A549 (cell line): ENCODE measurements at regions not wholly inside any gene's neighbourhood (a gene's known extent, or its start where the extent isn't known, plus 50 kb on each side); places are given as distances from the start of the nearest gene placed in this dataset.

Experiments
- ATAC-seq, 2 experiments: fragments of 200-7000 bp in 1 of 2; fragments of >200 bp in 1 of 2; cut with Nextera tagmentation in 1 of 2; cut with Tn5 transposase in 1 of 2; 3 replicates each; pipeline versions ENCODE4 v1.8.0 to v1.9.1; 2018 to 2020; ENCODE audit warnings: mild to moderate bottlenecking in 1 of 2, moderate library complexity in 1 of 2
- CTCF ChIA-PET: fragments of 300-600 bp; sonication (Branson Sonifier 250); formaldehyde crosslinking; extraction: SDS; loops from one replicate; lab custom pipeline; 2021; ENCODE audit warnings: antibody characterized with exemption, inconsistent platforms; lab: Yijun Ruan, JAX
- POLR2A ChIA-PET: fragments of 350-600 bp; formaldehyde crosslinking; extraction: SDS; loops from one replicate; lab custom pipeline; 2021; ENCODE audit warnings: antibody characterized with exemption, inconsistent platforms; lab: Yijun Ruan, JAX
- DNase-seq, 2 experiments: peaks; one replicate each; pipeline versions ENCODE4 v3.0.0 to v3.0.0-alpha.2; 2011 to 2016; ENCODE audit warnings: low read depth in 1 of 2, low spot score in 1 of 2
- FAIRE-seq: peaks from 2 replicates; lab custom pipeline; 2011; peaks lifted over from hg19 to GRCh38; lab: Jason Lieb, UNC
- H3K27ac ChIP-seq, 2 experiments: fragments of >200 bp; sonication (Bioruptor Twin); formaldehyde crosslinking; 3 replicates each; pipeline ENCODE4 v1.5.1; 2016 to 2017
- H3K4me1 ChIP-seq: fragments of >200 bp; sonication (Bioruptor Twin); formaldehyde crosslinking; 3 replicates; pipeline ENCODE4 v1.6.1; 2016
- H3K4me2 ChIP-seq: fragments of >200 bp; sonication (Bioruptor Twin); formaldehyde crosslinking; 3 replicates; pipeline ENCODE4 v1.6.1; 2016
- H3K4me3 ChIP-seq: fragments of >200 bp; sonication (Bioruptor Twin); formaldehyde crosslinking; 3 replicates; pipeline ENCODE4 v1.5.1; 2016
- H3K9me3 ChIP-seq: fragments of >200 bp; sonication (Bioruptor Twin); formaldehyde crosslinking; 3 replicates; pipeline ENCODE4 v1.6.1; 2016
- CHD4 ChIP-seq: fragments of 200-600 bp; sonication (generic); IDR thresholded peaks from 2 replicates; pipeline ENCODE4 v1.6.1; 2016; ENCODE audit warnings: antibody characterized with exemption, mild to moderate bottlenecking, borderline replicate concordance
- FOSL2 ChIP-seq, 2 experiments: fragments of 450-650 bp in 1 of 2; fragments of >200 bp in 1 of 2; sonication (Bioruptor Twin) in 1 of 2; formaldehyde crosslinking; IDR thresholded peaks; 2 replicates each; pipeline versions ENCODE4 v1.5.0 to v1.6.1; 2016 to 2020; ENCODE audit warnings: mild to moderate bottlenecking in 1 of 2, moderate library complexity in 1 of 2
- GATA3 ChIP-seq: IDR thresholded peaks from 2 replicates; pipeline ENCODE4 v1.6.1; 2012; ENCODE audit warnings: borderline replicate concordance
- HDAC2 ChIP-seq: fragments of 200-600 bp; sonication (generic); IDR thresholded peaks from 2 replicates; pipeline ENCODE4 v1.6.1; 2016
- HOXB13 ChIP-seq: fragments of 250-450 bp; sonication (Bioruptor Pico); IDR thresholded peaks from 2 replicates; pipeline ENCODE4 v1.5.0; 2020; ENCODE audit warnings: low read depth, mild to moderate bottlenecking, moderate library complexity
- HOXB5 ChIP-seq: fragments of 250-450 bp; sonication (Bioruptor Pico); IDR thresholded peaks from 2 replicates; pipeline ENCODE4 v1.5.0; 2020; ENCODE audit warnings: mild to moderate bottlenecking, moderate library complexity
- JUN ChIP-seq, 2 experiments: fragments of >200 bp; sonication (Bioruptor Twin); formaldehyde crosslinking; IDR thresholded peaks; 2 replicates in 1 of 2; 3 replicates in 1 of 2; pipeline ENCODE4 v1.6.1; 2016 to 2017
- MAZ ChIP-seq: fragments of 150-350 bp; IDR thresholded peaks from 2 replicates; pipeline ENCODE4 v1.6.1; 2014; ENCODE audit warnings: antibody characterized with exemption, low read depth, low read length, borderline replicate concordance
- NFE2L2 ChIP-seq: fragments of 150-350 bp; conservative IDR thresholded peaks from 2 replicates; pipeline ENCODE4 v1.6.1; 2014; ENCODE audit warnings: low read length
- PHF8 ChIP-seq: fragments of 200-600 bp; sonication (generic); IDR thresholded peaks from 2 replicates; pipeline ENCODE4 v1.6.1; 2016; ENCODE audit warnings: low read depth, mild to moderate bottlenecking, antibody characterized with exemption, moderate library complexity, borderline replicate concordance
- POLR2A ChIP-seq: IDR thresholded peaks from 2 replicates; pipeline ENCODE4 v1.6.1; 2012; ENCODE audit warnings: mild to moderate bottlenecking, low read length
- RARB ChIP-seq: fragments of 250-450 bp; sonication (Bioruptor Pico); IDR thresholded peaks from 2 replicates; pipeline ENCODE4 v1.8.0; 2021; ENCODE audit warnings: mild to moderate bottlenecking, moderate library complexity
- RCOR1 ChIP-seq: fragments of 150-350 bp; IDR thresholded peaks from 2 replicates; pipeline ENCODE4 v1.6.1; 2014; ENCODE audit warnings: antibody characterized with exemption, low read length, low read depth
- RFX5 ChIP-seq: fragments of 450-650 bp; IDR thresholded peaks from 2 replicates; pipeline ENCODE4 v1.7.1; 2014; ENCODE audit warnings: antibody characterized with exemption, mild to moderate bottlenecking, moderate library complexity
- TFCP2L1 ChIP-seq: fragments of 250-450 bp; sonication (Bioruptor Pico); IDR thresholded peaks from 2 replicates; pipeline ENCODE4 v1.5.0; 2021; ENCODE audit warnings: mild to moderate bottlenecking
- ZFP36 ChIP-seq: fragments of 450-650 bp; IDR thresholded peaks from 2 replicates; pipeline ENCODE4 v1.6.1; 2014; ENCODE audit warnings: borderline replicate concordance; ENCODE audit not compliant: partially characterized antibody
- ZNF302 ChIP-seq: fragments of 250-450 bp; sonication (Bioruptor Pico); IDR thresholded peaks from 2 replicates; pipeline ENCODE4 v1.9.0; 2021; ENCODE audit warnings: inconsistent platforms, mild to moderate bottlenecking, moderate library complexity
- ZSCAN20 ChIP-seq: fragments of 250-450 bp; sonication (Bioruptor Pico); IDR thresholded peaks from 2 replicates; pipeline ENCODE4 v1.8.0; 2022; ENCODE audit warnings: mild to moderate bottlenecking, moderate library complexity
- WGBS: methylation state at CpG from one replicate; pipeline ENCODE4 v1.1.6; 2017; ENCODE audit errors: missing lambda C conversion rate; 5-methylcytosine and 5-hydroxymethylcytosine counted together
- TF ChIP-seq, protein P1 (sequence below): fragments of 450-650 bp; IDR thresholded peaks from 2 replicates; pipeline ENCODE4 v1.6.1; 2014; ENCODE audit warnings: antibody characterized with exemption
- TF ChIP-seq, protein P2 (sequence below): fragments of >200 bp; sonication (Bioruptor Twin); formaldehyde crosslinking; IDR thresholded peaks from 3 replicates; pipeline ENCODE4 v1.5.1; 2016
- TF ChIP-seq, protein P3 (sequence below): fragments of 150-350 bp; IDR thresholded peaks from 2 replicates; pipeline ENCODE4 v1.6.1; 2014; ENCODE audit warnings: low read depth, mild to moderate bottlenecking, low read length
- TF ChIP-seq, protein P4 (sequence below): fragments of >200 bp; sonication (Bioruptor Twin); formaldehyde crosslinking; IDR thresholded peaks from 3 replicates; pipeline ENCODE4 v1.6.1; 2016

DNA sequence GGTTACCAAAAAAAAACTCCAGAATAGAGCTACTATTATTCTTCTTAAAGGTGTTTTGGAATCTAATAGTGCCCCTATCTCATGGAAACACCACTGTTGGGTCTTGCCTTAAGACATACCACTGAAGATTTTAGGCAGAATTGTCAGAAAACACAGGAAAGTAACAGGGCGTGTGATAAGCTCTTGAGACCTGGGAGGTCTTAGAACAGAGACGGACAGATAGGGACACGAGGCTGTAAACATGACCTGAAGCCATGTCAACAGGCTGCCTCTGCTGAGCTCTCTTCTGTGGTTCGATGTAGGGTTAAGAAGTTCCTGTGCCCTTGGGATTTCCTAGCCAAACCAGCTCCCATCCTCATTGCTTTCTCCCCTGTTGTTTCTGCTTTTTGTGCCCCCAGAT lies 69.3 kb downstream of the CTSL start:
- peaks cover 51% of the 10 kb centered on the region for H3K4me1 ChIP-seq
- ChIA-PET POLR2A (interaction anchor here (2.0 kb wide), 1 partner anchor 69 kb away, joined by 7 read pairs; the partner anchor contains the start of gene CTSL), CTCF (interaction anchor here (1.0 to 15.5 kb wide), 2 partner anchors 16 to 116 kb away, joined by 4 to 150 read pairs; no protein-coding TSS in a partner anchor)
- 82% methylated on average over 4 of the region's 4 CpGs for WGBS
- DNase-seq (no peak), ATAC-seq (no peak), FAIRE-seq (no peak)
- H3K9me3 ChIP-seq = no peaks in the 10 kb centered on the region
- no peak for TF ChIP-seq CHD4
- TF ChIP-seq, protein P1, sequence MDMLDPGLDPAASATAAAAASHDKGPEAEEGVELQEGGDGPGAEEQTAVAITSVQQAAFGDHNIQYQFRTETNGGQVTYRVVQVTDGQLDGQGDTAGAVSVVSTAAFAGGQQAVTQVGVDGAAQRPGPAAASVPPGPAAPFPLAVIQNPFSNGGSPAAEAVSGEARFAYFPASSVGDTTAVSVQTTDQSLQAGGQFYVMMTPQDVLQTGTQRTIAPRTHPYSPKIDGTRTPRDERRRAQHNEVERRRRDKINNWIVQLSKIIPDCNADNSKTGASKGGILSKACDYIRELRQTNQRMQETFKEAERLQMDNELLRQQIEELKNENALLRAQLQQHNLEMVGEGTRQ = no peak
- no peak for TF ChIP-seq NFE2L2
- no peak for TF ChIP-seq PHF8
- no peak for TF ChIP-seq TFCP2L1 (CRISPR knock-in tag)
- TF ChIP-seq HOXB13 = no peak
- no peak for TF ChIP-seq MAZ
- H3K4me3 ChIP-seq = no peak overlapping the region
- peak overlapping the region; percentile 92 to 94; a peak in 4 of 6 replicates for H3K27ac ChIP-seq
- no peak overlapping the region for H3K4me2 ChIP-seq

DNA sequence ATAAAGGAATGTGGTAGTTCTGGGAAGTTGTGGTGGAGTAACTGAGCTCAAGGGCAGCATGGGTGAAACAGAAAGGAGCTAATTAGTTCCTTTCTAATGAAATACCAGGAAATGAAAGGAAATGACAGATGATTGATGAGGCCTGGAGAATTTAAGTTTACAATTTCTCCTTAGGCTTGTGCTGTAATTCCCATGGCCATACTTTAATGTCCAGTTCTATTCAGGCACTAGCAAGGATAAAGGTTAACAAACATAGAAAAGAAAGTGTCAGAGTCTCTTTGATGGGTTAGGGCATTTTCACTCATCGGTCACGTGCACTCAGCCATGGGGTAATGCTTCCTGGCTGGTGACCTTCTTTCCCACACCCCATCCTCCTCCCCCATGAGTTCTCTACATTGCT lies 70.3 kb downstream of the CTSL start:
- Histone ChIP-seq H3K4me1 (peaks cover 48% of the 10 kb centered on the region), H3K4me3 (no peak overlapping the region), H3K9me3 (no peaks in the 10 kb centered on the region), H3K4me2 (no peak overlapping the region), H3K27ac (peak overlapping the region in 1 of 2 experiments; percentile 92; a peak in 3 of 6 replicates)
- TF ChIP-seq, protein P2, sequence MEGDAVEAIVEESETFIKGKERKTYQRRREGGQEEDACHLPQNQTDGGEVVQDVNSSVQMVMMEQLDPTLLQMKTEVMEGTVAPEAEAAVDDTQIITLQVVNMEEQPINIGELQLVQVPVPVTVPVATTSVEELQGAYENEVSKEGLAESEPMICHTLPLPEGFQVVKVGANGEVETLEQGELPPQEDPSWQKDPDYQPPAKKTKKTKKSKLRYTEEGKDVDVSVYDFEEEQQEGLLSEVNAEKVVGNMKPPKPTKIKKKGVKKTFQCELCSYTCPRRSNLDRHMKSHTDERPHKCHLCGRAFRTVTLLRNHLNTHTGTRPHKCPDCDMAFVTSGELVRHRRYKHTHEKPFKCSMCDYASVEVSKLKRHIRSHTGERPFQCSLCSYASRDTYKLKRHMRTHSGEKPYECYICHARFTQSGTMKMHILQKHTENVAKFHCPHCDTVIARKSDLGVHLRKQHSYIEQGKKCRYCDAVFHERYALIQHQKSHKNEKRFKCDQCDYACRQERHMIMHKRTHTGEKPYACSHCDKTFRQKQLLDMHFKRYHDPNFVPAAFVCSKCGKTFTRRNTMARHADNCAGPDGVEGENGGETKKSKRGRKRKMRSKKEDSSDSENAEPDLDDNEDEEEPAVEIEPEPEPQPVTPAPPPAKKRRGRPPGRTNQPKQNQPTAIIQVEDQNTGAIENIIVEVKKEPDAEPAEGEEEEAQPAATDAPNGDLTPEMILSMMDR = no peak
- TF ChIP-seq, protein P3, sequence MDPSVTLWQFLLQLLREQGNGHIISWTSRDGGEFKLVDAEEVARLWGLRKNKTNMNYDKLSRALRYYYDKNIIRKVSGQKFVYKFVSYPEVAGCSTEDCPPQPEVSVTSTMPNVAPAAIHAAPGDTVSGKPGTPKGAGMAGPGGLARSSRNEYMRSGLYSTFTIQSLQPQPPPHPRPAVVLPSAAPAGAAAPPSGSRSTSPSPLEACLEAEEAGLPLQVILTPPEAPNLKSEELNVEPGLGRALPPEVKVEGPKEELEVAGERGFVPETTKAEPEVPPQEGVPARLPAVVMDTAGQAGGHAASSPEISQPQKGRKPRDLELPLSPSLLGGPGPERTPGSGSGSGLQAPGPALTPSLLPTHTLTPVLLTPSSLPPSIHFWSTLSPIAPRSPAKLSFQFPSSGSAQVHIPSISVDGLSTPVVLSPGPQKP = no peak
- TF ChIP-seq RFX5 = no peak
- TF ChIP-seq HDAC2 = no peak
- TF ChIP-seq FOSL2 (IDR thresholded peaks at IDR 0.05) = no peak
- no peak for TF ChIP-seq FOSL2 (CRISPR knock-in tag; IDR thresholded peaks at IDR 0.05)
- no peak for TF ChIP-seq ZFP36
- no peak for TF ChIP-seq HOXB5
- no peak for TF ChIP-seq RCOR1
- TF ChIP-seq RARB (CRISPR knock-in tag) = no peak
- no peak for TF ChIP-seq JUN (IDR thresholded peaks at IDR 0.05)
- no peak for TF ChIP-seq MAZ
- no peak for TF ChIP-seq ZSCAN20 (CRISPR knock-in tag)
- no peak for TF ChIP-seq GATA3
- no peak for TF ChIP-seq POLR2A
- no peak for TF ChIP-seq HOXB13
- TF ChIP-seq, protein P4, sequence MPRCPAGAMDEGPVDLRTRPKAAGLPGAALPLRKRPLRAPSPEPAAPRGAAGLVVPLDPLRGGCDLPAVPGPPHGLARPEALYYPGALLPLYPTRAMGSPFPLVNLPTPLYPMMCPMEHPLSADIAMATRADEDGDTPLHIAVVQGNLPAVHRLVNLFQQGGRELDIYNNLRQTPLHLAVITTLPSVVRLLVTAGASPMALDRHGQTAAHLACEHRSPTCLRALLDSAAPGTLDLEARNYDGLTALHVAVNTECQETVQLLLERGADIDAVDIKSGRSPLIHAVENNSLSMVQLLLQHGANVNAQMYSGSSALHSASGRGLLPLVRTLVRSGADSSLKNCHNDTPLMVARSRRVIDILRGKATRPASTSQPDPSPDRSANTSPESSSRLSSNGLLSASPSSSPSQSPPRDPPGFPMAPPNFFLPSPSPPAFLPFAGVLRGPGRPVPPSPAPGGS = no peak
- TF ChIP-seq ZNF302 = no peak
- no peak for FAIRE-seq
- no peak for DNase-seq
- ChIA-PET POLR2A (interaction anchor here (2.0 kb wide), 1 partner anchor 70 kb away, joined by 7 read pairs; the partner anchor contains the start of gene CTSL), CTCF (interaction anchor here (15.5 kb wide), 1 partner anchor 15 kb away, joined by 150 read pairs; no protein-coding TSS in a partner anchor)
- no peak for ATAC-seq
- 82% methylated on average over 2 of the region's 2 CpGs for WGBS
